ENCODE measurements at regions not wholly inside any gene's neighbourhood (a gene's known extent, or its start where the extent isn't known, plus 50 kb on each side); places are given as distances from the start of the nearest gene placed in this dataset.
"Not testable (repeated sequence)": the region's sequence is repeated elsewhere in the genome, so short reads cannot be mapped to it uniquely, and the experiment has no call there.

DNA sequence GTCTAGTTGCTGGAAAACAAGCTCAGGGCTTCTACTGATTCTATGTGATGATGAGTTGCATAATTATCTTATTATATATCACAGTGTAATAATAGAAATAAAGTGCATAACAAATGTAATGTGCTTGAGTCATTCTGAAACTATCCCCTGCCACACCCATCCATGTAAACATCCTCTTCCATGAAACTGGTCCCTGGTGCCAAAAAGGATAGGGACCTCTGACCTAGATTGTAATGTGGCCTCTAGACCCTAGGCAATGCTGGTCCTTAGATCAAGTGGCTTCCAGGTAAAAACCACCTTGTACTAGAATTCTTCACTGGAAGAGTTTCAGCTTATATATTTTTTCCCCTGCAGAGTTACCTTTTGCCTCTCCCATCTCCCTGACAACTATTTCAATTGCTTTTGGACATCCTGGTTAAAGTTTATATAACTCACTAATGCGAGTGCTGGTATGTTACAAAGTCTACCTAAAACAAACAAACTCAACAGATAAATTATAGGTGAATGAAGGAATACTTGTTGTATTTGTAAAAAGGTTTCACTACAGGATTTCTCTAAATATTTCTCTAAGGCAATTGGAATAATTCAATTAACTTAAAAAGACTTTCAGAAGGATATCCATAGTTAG lies 462.5 kb downstream of the NAV3 start:
- DNase-seq (ENCODE audit: extremely low read depth, low read depth) = no peak
- TF ChIP-seq, protein P1, sequence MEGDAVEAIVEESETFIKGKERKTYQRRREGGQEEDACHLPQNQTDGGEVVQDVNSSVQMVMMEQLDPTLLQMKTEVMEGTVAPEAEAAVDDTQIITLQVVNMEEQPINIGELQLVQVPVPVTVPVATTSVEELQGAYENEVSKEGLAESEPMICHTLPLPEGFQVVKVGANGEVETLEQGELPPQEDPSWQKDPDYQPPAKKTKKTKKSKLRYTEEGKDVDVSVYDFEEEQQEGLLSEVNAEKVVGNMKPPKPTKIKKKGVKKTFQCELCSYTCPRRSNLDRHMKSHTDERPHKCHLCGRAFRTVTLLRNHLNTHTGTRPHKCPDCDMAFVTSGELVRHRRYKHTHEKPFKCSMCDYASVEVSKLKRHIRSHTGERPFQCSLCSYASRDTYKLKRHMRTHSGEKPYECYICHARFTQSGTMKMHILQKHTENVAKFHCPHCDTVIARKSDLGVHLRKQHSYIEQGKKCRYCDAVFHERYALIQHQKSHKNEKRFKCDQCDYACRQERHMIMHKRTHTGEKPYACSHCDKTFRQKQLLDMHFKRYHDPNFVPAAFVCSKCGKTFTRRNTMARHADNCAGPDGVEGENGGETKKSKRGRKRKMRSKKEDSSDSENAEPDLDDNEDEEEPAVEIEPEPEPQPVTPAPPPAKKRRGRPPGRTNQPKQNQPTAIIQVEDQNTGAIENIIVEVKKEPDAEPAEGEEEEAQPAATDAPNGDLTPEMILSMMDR (IDR thresholded peaks at IDR 0.05; ENCODE audit: low read depth, low read length) = no peak

GRCh38 chr12:78301282-78301681 lies 470.6 kb downstream of the NAV3 start:
- not testable (repeated sequence) for DNase-seq (ENCODE audit: extremely low read depth, low read depth)

GRCh38 chr12:78305808-78306207 lies 475.1 kb downstream of the NAV3 start:
- TF ChIP-seq, protein P1 (IDR thresholded peaks at IDR 0.05; ENCODE audit: low read depth, low read length) = no peak

GRCh38 chr12:78306236-78306635 lies 475.5 kb downstream of the NAV3 start:
- no peak for DNase-seq (ENCODE audit: extremely low read depth, low read depth)
- TF ChIP-seq, protein P1 (IDR thresholded peaks at IDR 0.05; ENCODE audit: low read depth, low read length) = no peak

More at GRCh38 chr12:78305808-78306207, 475.1 kb downstream of the NAV3 start:
- no peak for DNase-seq (ENCODE audit: extremely low read depth, low read depth)

GRCh38 chr12:78308701-78309100 lies 478.0 kb downstream of the NAV3 start:
- no peak for DNase-seq (ENCODE audit: extremely low read depth, low read depth)
- TF ChIP-seq, protein P1 (IDR thresholded peaks at IDR 0.05; ENCODE audit: low read depth, low read length) = no peak

DNA sequence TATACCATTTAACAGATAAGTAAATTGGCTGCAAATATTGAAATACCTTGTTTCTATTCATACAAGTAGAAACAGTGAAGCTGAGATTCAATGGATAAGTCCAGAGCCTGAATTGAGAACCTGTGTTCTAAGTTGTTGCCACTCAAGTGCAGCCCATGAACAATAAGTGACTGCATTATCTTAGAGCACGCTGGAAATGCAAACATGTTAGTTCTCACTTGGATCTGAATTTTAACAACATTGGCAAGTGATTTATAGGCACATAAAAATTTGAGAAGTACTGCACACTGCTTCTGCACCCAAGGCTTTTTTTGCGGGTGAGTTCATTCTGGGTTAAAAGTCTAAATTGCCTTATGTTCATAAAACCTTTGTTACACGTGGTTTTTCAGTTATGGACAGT lies 484.3 kb downstream of the NAV3 start:
- no peak for DNase-seq (ENCODE audit: extremely low read depth, low read depth)

DNA sequence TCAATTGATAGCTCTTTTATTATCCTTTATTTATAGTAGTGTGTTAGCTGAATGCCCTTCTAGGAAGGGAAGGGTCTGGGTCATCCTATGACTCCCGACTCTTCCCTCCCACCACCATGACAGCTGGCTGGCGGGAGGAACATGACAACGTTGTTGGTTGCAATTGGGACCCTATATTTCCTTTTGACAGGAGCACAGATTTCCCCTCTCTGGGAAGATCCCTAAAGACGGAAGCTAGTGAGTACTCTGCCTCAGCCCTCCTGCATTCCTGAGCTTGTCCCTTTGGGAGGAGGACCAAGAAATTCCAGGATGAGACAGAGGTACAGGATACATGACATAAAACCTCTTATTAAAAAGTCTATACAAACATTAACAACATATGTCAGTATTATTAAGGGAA lies 485.4 kb downstream of the NAV3 start:
- TF ChIP-seq, protein P1 (IDR thresholded peaks at IDR 0.05; ENCODE audit: low read depth, low read length) = no peak
- no peak for DNase-seq (ENCODE audit: extremely low read depth, low read depth)

More for the DNA sequence above, 484.3 kb downstream of the NAV3 start:
- TF ChIP-seq, protein P1 (IDR thresholded peaks at IDR 0.05; ENCODE audit: low read depth, low read length) = no peak
